GM19463 (cell line): ENCODE measurements at regions not wholly inside any gene's neighbourhood (a gene's known extent, or its start where the extent isn't known, plus 50 kb on each side); places are given as distances from the start of the nearest gene placed in this dataset.
"Not testable (repeated sequence)": the region's sequence is repeated elsewhere in the genome, so short reads cannot be mapped to it uniquely, and the experiment has no call there.

ENCODE experiments used
- ATAC-seq: cut with Tn5 transposase; IDR thresholded peaks from one replicate; pipeline ENCODE4 v1.9.1; 2021; ENCODE audit warnings: mild to moderate bottlenecking, moderate library complexity; ENCODE audit not compliant: unreplicated experiment

GRCh38 chr13:83498481-83499190 is 383.6 kb downstream of the SLITRK1 start:
- no peak for ATAC-seq

DNA sequence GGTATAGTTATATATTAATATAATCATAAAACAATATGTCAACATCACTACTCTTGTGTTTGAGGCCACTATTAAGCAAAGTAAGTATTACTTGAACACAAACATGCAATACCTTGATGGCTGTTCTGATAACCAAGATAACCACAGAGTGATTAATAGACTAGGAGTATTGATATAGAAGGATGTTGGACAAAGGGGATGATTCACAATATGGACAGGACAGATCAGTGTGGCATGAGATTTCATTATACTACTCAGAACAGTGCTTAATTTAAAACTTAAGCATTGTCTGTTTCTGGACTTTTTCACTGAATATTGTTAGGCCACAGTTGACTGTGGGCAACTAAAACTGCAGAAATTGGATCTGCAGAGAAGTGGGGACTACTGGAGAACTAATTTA is 384.2 kb downstream of the SLITRK1 start:
- ATAC-seq, result no peak

DNA sequence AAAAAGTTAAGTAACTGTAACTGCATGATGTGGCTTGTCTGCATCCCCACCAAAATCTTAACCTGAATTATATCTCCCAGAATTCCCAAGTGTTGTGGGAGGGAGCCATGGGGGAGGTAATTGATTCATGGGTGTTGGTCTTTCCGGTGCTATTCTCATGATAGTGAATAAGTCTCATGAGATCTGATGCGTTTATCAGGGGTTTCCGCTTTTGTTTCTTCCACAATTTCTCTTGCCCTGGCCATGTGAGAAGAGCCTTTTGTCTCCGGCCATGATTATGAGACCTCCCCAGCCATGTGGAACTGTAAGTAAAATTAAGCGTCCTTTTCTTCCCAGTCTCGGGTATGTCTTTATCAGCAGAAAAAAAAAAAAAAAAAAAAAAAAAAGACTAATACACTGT is 385.8 kb downstream of the SLITRK1 start:
- ATAC-seq, result no peak

DNA sequence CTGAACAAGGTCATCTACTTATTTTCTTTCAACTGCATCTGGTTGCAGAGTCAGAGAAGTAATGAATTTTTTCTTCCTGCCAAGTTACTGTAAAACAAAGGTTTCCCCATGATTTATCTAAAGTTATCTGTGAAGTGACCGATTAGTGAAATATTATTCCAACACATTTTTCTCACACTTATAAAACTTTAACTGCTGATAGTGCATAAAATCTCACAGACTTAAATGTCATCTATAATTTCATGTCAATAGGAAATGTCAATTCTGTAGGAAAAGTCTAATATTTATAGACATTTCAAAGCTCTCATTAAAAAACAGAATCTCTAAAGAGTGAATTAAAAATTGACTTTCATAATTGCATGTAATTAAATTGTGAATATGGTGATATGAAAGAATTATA is 397.2 kb downstream of the SLITRK1 start:
- ATAC-seq, result no peak

DNA sequence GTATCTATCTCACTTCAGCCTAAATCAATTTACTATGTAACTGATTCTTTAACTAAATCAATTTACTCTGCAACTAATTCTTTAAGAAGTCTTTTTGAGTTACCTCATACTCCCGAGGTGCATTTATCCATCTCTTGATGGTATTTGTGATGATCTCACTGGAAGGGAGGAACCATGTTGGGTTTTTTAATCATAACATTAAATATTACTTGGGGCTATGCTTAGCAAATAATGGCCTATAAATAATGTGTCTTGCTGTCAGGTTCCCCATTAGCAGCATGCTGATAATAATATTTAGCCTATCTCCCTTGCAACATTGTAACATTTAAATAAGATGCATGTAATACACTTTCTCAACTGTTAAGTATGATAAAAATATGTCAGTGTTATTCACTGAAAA is 411.3 kb downstream of the SLITRK1 start:
- ATAC-seq, result no peak

DNA sequence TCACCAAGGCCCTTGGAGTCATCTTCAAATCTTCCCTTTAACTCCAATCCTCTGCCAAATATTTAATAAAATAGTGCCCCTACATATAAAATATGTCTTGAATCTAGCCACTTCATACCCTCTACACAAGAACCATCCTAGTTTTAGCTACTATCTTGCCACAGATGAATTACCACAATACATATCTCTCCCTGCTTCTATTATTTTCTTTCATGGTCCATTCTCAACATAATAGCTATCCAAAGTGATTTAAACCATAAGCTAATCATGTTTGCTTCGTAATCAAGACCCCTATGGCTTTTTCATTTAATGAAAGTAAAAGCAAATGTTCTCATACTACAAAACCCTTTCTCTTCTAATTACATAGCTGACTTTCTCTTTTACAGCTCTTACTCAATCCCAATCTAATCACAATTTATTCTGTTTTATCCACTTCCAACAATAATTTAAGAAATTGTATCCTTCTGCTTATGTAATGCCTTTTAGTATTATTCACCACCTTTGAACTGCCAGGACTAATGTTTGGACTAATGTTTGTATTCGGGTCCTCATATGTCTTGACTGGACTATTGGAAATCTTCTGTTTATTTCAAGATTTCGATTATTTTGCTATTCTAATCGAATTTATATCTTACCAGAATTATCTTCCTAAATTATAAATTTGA is 412.0 kb downstream of the SLITRK1 start:
- ATAC-seq, result no peak

DNA sequence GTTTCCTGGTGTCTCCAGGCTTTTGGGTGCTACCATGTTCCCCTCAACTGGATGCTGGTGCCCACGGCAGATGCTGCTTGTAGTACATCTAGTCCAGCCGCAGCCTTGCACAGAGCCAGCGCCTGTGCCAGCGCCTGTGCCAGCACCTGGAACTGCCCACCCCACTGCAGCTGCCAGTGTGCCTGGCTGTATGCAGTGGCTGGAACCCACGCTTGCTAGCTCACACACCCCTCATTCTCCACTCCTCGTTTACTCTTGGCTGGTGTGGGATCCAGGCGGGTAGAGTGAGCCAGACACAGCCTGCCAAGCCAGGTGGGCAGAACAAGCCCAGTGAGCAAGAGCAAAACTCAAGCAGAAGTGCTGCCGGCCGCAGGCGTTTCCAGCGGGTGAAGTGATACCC is 428.6 kb downstream of the SLITRK1 start:
- ATAC-seq, result no peak

DNA sequence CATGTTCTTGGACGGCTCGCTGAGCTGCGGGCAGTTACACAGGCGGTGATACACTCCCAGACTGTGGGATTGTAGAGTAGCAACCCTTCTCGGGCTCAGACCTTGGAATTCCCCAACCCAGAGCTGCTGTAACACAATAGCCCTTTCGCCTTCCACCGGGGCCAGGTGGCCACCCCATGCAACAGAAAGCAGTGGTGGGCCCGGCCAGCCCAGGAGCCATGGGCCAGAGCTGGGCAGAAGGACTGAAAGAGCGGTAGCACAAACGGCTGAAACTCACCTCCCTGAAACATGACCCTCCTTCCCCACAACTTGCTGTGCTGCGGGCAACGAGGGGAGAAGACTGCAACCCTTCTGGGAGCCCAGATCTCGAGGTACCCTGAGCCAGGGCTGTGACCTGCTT is 429.0 kb downstream of the SLITRK1 start:
- ATAC-seq, result no peak

DNA sequence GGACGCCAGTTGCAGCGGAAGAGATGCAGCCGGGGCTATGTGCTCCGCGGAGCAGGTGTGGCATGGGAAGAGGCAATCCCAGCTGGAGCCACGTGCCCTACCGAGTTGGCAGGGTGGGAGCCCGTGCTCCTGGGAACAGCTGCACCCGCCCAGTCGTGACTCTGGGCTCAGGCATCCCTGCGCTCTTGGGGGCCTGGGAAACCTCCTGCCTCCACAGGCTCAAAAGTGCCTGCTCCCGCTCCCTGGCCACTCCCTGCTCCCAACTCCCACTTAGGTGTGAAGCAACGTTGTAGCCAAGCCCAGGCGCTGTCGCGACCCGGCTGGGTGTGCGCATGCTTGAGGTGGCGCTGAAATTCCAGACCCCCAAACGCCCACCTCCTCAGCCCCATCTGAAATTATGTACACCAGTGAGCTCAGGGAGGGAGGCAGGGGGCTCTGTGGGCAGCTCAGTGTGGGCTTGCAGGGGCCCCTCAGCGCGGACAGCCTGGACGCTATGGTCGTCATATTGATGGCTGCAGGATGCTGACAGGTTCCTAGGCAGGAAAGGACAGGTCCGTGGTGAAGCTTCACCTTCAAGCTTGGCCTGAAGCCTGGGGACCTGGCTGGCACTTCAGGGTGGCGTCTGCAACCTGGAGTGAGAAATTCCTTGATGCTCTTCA is 429.9 kb downstream of the SLITRK1 start:
- ATAC-seq, result no peak

- no peak for ATAC-seq
Measured at GRCh38 chr13:83450591-83450990, 431.7 kb downstream of the SLITRK1 start.

DNA sequence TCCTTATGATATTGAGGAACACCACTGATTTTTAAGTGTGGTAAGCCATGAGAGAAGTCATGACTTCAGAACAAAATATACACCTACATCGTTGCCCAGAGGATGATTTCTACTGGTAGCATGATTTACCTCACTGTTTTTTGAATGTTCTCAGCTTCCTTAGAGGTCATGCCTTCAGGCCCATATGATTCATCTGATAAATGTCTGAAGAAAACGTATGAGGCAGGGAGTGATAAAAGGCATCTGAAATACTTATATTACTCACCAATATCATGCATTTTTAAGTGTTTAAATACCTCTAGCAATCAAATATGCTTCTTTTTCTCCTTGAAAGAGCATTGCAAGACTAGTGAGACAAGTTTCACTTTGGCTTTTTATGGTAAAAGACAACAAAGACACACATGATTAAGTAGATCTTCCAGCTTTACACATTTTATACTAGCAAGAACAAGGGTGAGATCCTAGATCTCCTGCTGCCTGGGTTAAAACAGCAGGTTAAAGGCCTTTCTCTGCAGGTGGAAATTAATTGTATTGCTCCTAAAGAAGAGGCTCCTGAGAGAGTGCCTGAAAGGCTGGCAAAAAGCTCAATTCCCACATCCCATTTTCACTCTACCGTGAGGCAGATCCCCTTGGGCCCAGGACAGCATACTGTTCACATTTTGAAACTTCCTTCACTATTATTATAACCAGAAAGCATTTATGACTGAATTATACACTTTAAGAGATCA is 432.4 kb downstream of the SLITRK1 start:
- no peak for ATAC-seq

- no peak for ATAC-seq
Measured at GRCh38 chr13:83440465-83440864, 441.8 kb downstream of the SLITRK1 start.

DNA sequence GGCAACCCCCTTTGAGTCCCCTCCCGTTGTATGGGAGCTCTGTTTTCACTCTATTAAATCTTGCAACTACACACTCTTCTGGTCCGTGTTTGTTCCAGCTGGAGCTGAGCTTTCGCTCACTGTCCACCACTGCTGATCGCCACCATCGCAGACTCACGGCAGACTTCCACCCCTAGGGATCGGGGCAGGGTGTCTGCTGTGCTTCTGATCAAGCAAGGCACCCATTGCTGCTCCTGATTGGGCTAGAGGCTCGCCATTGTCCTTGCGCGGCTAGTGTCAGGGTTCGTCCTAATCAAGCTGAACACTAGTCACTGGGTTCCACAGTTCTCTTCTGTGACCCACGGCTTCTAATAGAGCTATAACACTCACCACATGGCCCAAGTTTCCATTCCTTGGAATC is 442.8 kb downstream of the SLITRK1 start:
- ATAC-seq, result not testable (repeated sequence)

DNA sequence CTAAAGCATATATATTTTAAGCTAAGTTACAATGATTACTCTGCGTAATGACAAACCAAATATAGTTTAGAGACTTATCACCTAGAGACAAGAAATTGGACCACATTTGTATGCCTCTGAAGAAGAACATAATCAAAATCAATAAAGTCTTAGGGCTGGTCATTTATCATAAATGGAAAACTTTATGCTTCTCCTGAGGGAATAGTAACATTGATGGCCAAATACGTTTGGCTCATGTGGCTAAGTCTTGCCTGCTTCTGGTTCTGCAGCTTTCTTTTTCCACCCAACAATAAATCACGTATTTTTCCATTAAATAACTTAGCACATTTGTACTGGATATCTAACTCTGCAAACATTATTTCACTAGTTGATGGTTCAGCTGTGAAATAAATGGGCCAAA is 458.4 kb downstream of the SLITRK1 start:
- no peak for ATAC-seq

DNA sequence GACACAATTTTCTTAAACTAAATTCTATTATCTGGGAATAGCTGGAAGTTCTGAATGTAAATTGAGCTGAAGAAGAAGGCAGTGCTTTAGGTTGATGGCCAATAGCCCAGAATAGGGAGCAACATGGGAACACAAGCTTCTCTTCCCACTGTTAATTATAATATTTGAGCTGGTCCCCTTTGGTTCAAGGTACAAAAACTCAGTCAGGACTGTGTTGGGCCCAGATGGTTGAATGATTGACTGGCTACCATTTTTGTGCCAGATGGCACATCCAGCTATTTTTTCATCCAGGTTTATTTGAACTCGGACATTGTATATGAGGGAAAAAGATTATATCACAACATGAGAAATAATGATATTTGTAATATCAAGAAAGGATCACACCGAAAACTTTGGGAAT is 458.9 kb downstream of the SLITRK1 start:
- ATAC-seq, result no peak

GRCh38 chr13:83414393-83414792 is 467.9 kb downstream of the SLITRK1 start:
- no peak for ATAC-seq

DNA sequence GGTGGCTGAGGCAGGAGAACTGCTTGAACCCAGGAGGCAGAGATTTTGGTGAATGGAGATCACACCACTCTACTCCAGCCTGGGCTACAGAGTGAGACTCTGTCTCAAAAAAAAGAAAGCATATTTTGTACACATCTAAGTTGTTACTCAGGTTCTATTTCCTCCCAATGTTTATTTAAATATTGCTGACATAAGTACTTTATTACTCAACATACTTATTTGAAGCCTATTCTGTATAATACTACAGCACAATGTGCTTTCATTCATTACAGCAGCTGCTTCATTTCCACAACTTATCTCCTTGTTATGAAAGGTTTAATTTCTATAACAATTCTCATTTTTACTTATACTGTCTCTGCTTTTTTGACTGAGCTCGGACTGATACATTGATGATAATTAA is 495.7 kb downstream of the SLITRK1 start:
- no peak for ATAC-seq

DNA sequence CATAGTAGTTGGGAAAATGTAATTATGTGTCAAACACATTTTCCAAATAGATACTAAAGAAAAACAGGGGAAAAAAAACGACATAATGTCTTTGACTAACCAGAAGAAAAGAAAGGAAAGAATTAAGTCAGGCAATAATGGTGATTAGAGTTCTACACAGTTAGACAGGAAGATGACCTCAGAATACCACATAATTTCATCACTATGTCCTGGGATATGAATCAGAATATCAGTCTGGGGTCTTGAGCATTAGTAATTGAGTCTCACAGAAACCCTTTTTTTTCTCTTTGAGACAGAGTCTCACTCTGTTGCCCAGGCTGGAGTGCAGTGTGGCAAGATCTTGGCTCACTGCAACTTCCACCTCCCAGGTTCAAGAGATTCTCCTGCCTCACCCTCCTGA is 503.4 kb downstream of the SLITRK1 start:
- no peak for ATAC-seq

- ATAC-seq, result no peak
Measured at GRCh38 chr13:83377491-83377890, 504.8 kb downstream of the SLITRK1 start.

GRCh38 chr13:83372786-83373185 is 509.5 kb downstream of the SLITRK1 start:
- ATAC-seq, result no peak

DNA sequence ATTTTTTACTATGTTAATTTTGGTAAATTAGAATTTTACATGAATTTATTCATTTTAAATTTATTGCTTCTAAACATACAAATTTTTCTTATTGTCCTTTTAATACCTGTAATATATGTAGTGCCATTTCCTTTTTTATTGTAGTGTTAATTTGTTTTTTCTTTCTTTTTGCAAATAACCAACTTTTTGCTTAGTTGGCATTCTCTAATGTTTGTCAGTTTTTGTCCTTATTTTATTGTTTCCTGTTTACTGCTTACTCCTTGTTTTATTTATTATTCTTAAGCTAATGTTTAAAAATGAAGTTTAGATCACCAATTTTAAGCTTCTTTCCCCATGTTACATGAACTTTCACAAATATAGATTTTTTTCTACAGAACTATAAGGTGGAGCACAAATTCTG is 516.6 kb downstream of the SLITRK1 start:
- no peak for ATAC-seq

GRCh38 chr13:83355041-83355440 is 527.2 kb downstream of the SLITRK1 start:
- no peak for ATAC-seq
